ENCODE measurements at regions not wholly inside any gene's neighbourhood (a gene's known extent, or its start where the extent isn't known, plus 50 kb on each side); places are given as distances from the start of the nearest gene placed in this dataset.
"Not testable (repeated sequence)": the region's sequence is repeated elsewhere in the genome, so short reads cannot be mapped to it uniquely, and the experiment has no call there.

GRCh38 chrX:40949071-40949470 is 136.2 kb upstream of the USP9X start:
- no peak for DNase-seq (ENCODE audit: low read depth)

- DNase-seq (ENCODE audit: low read depth): no peak
Observed at GRCh38 chrX:40950546-40950945, 134.7 kb upstream of the USP9X start.

- DNase-seq (ENCODE audit: low read depth): not testable (repeated sequence)
Observed at GRCh38 chrX:40951407-40951806, 133.8 kb upstream of the USP9X start.

- DNase-seq (ENCODE audit: low read depth): peak; percentile 34
Observed at GRCh38 chrX:40952855-40953254, 132.4 kb upstream of the USP9X start.

- DNase-seq (ENCODE audit: low read depth): no peak
Observed at GRCh38 chrX:40953369-40953768, 131.9 kb upstream of the USP9X start.

- DNase-seq (ENCODE audit: low read depth): no peak
Observed at GRCh38 chrX:40960041-40960440, 125.2 kb upstream of the USP9X start.

- no peak for DNase-seq (ENCODE audit: low read depth)
Observed at GRCh38 chrX:40962793-40963407, 122.3 kb upstream of the USP9X start.

- no peak for DNase-seq (ENCODE audit: low read depth)
Observed at GRCh38 chrX:40964008-40964407, 121.2 kb upstream of the USP9X start.

- no peak for DNase-seq (ENCODE audit: low read depth)
Observed at GRCh38 chrX:40964633-40965586, 120.3 kb upstream of the USP9X start.

- DNase-seq (ENCODE audit: low read depth): no peak
Observed at GRCh38 chrX:40966213-40966820, 118.9 kb upstream of the USP9X start.

- DNase-seq (ENCODE audit: low read depth): no peak
Observed at GRCh38 chrX:40968180-40968579, 117.1 kb upstream of the USP9X start.

GRCh38 chrX:40971736-40972135 is 113.5 kb upstream of the USP9X start:
- peak; percentile 37 for DNase-seq (ENCODE audit: low read depth)

GRCh38 chrX:40973619-40974018 is 111.6 kb upstream of the USP9X start:
- no peak for DNase-seq (ENCODE audit: low read depth)

GRCh38 chrX:40975951-40976350 is 109.3 kb upstream of the USP9X start:
- DNase-seq (ENCODE audit: low read depth): no peak

- DNase-seq (ENCODE audit: low read depth): peak; percentile 10
Observed at GRCh38 chrX:40976981-40977380, 108.3 kb upstream of the USP9X start.

- no peak for DNase-seq (ENCODE audit: low read depth)
Observed at GRCh38 chrX:40984962-40985361, 100.3 kb upstream of the USP9X start.

GRCh38 chrX:40987413-40987812 is 97.8 kb upstream of the USP9X start:
- DNase-seq (ENCODE audit: low read depth): no peak

GRCh38 chrX:40988100-40988499 is 97.1 kb upstream of the USP9X start:
- DNase-seq (ENCODE audit: low read depth): no peak

- DNase-seq (ENCODE audit: low read depth): not testable (repeated sequence)
Observed at GRCh38 chrX:40993395-40993794, 91.8 kb upstream of the USP9X start.

GRCh38 chrX:40996886-40997530 is 88.2 kb upstream of the USP9X start:
- peak; percentile 70 for DNase-seq (ENCODE audit: low read depth)

- no peak for DNase-seq (ENCODE audit: low read depth)
Observed at GRCh38 chrX:40998123-40998522, 87.1 kb upstream of the USP9X start.

GRCh38 chrX:41001327-41001726 is 83.9 kb upstream of the USP9X start:
- DNase-seq (ENCODE audit: low read depth): no peak

Data from EH (cell line).